AG08396 (cell line): ENCODE measurements at regions not wholly inside any gene's neighbourhood (a gene's known extent, or its start where the extent isn't known, plus 50 kb on each side); places are given as distances from the start of the nearest gene placed in this dataset.
"Not testable (repeated sequence)": the region's sequence is repeated elsewhere in the genome, so short reads cannot be mapped to it uniquely, and the experiment has no call there.

ENCODE experiments used
- DNase-seq: peaks from one replicate; pipeline ENCODE4 v3.0.0; 2012; ENCODE audit warnings: low spot score, mixed read lengths

DNA sequence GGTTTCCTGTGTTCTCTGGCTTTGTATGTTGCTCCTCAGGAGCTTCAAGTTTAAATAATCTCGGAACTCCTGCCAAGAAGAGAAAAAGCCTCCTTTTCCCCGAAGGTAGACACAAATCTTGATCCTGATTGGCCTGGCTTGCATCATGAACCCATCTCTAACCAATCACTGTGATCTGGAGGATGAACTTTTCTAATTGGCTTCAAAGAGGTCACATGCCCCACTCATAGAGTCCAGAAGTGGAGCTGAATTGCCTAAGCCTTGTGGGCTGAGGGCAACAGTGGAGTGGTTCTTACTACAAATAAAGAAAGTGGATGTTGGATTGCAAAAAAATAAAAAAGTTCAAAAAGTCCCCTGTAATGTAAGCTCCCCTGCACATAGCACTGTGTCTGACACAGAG lies 245.9 kb downstream of the MID1IP1 start:
- DNase-seq: no peak

GRCh38 chrX:39049975-39050374 lies 248.7 kb downstream of the MID1IP1 start:
- DNase-seq: no peak

DNA sequence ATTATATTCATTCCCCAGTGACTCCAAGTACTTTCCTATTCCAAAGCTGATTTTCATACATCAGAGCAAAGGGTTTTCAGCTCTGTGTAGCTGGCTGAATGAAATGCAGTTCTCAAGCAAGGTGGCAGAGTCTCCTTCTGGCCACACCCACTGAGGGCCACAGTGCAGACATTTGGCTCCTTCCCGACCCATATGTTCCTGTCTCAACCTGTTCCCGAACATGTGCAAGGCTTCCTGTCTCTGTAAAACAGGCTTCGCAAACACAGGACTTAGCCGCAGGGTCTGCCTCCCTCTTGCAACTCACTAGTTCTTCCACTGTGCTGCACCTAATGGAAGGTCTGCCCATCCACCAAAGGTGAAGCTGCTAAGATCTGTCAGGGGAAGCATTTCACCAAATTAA lies 249.2 kb downstream of the MID1IP1 start:
- no peak for DNase-seq

GRCh38 chrX:39052751-39053150 lies 251.5 kb downstream of the MID1IP1 start:
- no peak for DNase-seq

- no peak for DNase-seq
These were observed 257.5 kb downstream of the MID1IP1 start for GRCh38 chrX:39058724-39059123.

DNA sequence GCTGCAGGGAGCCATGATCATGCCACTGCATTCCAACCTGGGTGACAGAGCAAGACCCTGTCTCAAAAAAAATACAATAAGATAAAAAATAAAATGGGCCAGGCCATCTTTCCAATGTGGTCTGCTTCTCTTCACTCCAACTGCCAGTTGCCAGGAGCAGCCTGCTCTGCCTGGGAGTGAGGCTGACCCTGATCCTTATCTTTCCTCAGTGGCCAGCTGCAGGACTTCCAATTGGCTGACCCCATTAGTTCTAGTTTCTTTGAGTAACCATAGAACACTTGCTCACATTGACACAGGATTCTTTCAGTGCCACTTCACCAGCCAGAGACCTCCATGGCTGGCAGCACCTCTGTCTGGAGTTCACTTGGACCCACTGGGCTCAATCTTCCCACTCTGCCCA lies 258.6 kb downstream of the MID1IP1 start:
- no peak for DNase-seq

GRCh38 chrX:39063037-39063436 lies 261.8 kb downstream of the MID1IP1 start:
- no peak for DNase-seq

DNA sequence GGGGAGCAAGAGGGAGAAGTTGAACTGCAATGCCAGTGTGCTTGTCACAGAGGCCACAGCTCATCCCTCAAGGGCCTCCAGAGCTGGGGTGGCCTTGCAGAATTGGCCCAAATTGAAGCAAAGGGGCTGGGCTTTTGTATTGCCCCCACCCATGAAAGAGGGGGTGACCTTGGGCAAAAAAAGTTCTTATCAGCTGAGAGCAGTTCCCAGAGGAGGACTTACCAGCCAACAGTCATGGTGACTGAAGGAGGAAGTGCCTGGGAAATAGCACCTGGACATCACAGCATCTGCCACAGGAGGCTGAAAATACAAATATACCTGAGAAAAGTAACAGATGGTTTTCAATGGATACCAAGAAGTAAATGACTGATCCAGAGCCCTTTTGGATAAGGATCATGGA lies 262.4 kb downstream of the MID1IP1 start:
- DNase-seq: no peak

- DNase-seq: no peak
These were observed 264.0 kb downstream of the MID1IP1 start for GRCh38 chrX:39065051-39065871.

GRCh38 chrX:39067866-39068265 lies 266.6 kb downstream of the MID1IP1 start:
- no peak for DNase-seq

- DNase-seq: not testable (repeated sequence)
These were observed 267.4 kb downstream of the MID1IP1 start for GRCh38 chrX:39068634-39069033.

DNA sequence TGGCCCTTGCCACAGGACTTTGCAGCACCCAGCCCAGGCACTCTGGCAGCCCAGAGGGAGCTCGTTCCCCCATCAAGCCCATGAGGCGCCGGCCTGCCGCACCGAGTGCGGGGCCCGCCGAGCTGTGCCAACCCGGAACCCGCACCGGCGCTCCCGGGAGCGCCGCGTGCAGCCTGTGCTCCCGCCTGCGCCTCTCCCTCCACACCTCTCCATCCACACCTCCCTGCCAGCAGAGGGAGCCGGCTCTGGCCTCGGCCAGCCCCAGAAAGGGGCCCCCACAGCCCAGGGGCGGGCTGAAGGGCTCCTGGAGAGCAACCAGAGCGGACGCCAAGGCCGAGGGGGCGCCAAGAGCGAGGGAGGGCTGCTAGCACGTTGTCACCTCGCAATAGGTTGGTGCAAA lies 268.8 kb downstream of the MID1IP1 start:
- no peak for DNase-seq

DNA sequence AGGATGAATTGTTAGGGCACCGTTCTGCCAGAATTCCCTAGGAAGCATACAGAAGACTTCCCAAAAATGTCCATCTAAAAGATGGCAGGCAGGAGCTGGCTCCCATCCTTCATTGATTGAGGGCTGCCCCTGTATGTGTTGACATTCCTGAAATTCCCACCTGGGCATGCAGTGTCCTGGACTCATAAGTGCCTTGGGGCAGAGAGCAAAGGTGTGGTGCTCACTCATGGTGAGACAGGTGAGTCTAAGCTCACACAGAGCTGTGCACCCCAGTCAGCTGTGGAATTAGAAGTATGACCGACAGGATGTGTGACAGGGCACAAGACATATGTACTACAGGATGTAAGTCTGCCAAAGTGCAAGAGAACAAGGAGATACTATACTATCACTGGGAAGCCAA lies 271.9 kb downstream of the MID1IP1 start:
- no peak for DNase-seq

DNA sequence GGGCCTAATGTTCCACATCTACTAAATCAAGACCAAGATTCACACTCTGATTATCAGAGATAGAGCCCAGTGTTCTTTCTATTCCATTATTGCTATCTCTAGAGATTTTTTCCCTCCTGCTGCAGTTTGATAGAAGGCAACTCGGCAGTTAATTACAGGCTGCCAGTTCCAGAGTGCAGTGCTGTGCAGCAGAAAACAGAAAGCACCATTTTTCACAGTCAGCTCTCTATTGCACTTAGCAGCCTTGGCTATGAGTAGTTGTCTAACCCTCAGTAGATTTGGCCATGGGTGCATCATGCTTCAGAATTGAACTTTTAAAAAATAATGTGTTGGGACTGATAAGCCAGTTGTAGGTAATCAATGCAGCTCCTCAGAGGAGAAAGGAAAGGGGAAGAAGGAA lies 295.3 kb downstream of the MID1IP1 start:
- DNase-seq: no peak

- no peak for DNase-seq
These were observed 303.5 kb downstream of the MID1IP1 start for GRCh38 chrX:39104745-39105144.

GRCh38 chrX:39112143-39112542 lies 310.9 kb downstream of the MID1IP1 start:
- no peak for DNase-seq

- no peak for DNase-seq
These were observed 313.9 kb downstream of the MID1IP1 start for GRCh38 chrX:39115166-39115565.

GRCh38 chrX:39117101-39117500 lies 315.8 kb downstream of the MID1IP1 start:
- DNase-seq: no peak

DNA sequence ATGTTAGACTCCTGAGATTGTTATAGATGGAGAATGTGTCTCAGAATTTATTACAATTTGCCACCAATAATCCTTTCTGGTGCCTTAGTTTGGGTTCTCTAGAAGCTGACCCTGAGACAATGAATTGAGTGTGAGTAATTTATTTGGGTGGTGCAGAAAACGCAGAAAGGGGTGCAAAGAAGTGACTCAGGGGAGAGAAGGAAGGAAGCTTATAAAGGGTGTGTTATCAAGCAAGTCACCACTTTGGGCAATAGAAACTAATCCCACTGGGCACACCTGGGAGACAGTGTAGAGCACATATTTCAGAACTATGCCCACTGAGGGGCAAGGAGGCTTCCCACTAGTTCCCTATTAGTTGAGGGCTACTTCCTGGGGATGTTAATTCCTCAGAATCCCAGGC lies 320.6 kb downstream of the MID1IP1 start:
- DNase-seq: no peak

- DNase-seq: no peak
These were observed 324.6 kb downstream of the MID1IP1 start for GRCh38 chrX:39125834-39126233.

DNA sequence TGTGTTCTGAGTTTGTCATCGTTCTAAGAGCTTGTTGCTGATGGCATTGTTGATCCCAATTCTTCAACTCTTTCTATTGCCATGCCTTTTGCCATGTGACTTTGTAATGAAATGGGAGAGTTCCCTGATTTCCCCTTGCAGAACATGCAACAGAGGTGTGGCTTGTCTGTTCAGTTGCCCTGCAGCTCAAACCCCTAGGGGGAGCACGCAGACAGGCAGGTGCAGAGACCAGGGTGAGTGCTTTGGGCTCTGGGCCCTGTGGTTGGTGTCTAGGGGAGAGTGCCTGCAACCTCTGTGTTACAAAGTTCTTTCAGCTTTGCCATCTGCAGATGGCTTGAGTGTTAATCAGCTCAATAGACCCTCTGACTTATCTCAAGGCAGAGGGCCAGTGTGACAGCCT lies 332.7 kb downstream of the MID1IP1 start:
- no peak for DNase-seq

DNA sequence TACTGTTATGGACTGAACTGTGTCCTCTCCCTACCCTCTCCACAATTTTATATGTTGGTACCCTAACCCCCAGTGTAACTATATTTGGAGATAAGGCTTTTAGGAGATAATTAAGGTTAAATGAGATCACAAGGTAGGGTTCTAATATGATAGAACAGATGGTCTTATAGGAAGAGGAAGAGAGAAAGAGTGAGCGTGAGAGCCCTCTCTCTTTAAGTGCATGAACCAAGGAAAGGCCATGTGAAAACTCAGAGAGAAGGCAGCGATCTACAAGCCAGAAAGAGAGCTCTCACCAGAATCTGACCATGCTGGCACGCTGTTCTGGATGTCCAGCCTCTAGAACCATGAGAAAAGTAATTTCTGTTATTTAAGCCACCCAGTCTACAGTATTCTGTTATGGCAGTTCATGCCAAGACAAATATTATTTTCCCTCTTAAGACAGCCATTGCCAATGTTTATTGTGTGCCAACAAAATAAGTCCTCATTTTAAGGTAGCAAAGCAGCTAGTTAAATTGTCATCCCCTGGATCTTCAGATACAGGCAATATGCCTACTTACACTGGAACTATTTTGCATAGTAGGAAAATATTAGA lies 336.2 kb downstream of the MID1IP1 start:
- no peak for DNase-seq

DNA sequence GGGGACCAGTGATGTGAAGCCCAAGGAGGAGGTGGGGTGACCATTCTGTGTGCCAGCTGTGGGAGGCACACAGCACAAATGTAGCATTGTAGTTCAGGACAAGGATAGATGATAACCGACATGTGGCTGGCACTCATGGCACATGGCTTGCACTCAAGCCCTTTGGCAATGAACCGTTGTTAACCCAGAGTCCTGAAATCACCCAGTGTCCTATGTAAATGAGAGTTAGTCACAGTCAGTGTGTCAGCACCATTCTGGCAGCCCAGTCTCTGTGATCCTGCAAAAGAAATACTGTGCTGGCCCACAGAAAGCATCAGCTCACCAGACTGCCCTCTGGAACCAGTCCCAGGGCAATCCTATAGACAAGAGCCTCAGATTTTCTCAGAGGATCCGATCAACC lies 339.3 kb downstream of the MID1IP1 start:
- DNase-seq: no peak

GRCh38 chrX:39144323-39144722 lies 343.1 kb downstream of the MID1IP1 start:
- no peak for DNase-seq
